H9 (cell line): ENCODE measurements at regions not wholly inside any gene's neighbourhood (a gene's known extent, or its start where the extent isn't known, plus 50 kb on each side); places are given as distances from the start of the nearest gene placed in this dataset.

Experiments used
- DNase-seq: peaks from one replicate; pipeline ENCODE4 v3.0.0-alpha.2; 2017
- H2AFZ ChIP-seq: one replicate; pipeline ENCODE4 v1.6.1; 2013; ENCODE audit warnings: mild to moderate bottlenecking, low read length, control low read depth, moderate library complexity
- H2AK5ac ChIP-seq: 2 replicates; pipeline ENCODE4 v1.6.1; 2013; ENCODE audit warnings: low read length, control low read depth, mixed read lengths; ENCODE audit not compliant: insufficient read length
- H2BK120ac ChIP-seq: one replicate; pipeline ENCODE4 v1.6.1; 2013; ENCODE audit warnings: low read depth, mild to moderate bottlenecking, low read length, control low read depth, inconsistent platforms; ENCODE audit not compliant: poor library complexity, severe bottlenecking
- H2BK12ac ChIP-seq: 2 replicates; pipeline ENCODE4 v1.6.1; 2013; ENCODE audit warnings: low read length, control low read depth, mixed read lengths, low read depth; ENCODE audit not compliant: insufficient read length
- H2BK15ac ChIP-seq: 2 replicates; pipeline ENCODE4 v1.6.1; 2013; ENCODE audit warnings: low read depth, low read length, control low read depth
- H2BK20ac ChIP-seq: one replicate; pipeline ENCODE4 v1.6.1; 2013; ENCODE audit warnings: low read depth, mild to moderate bottlenecking, low read length, control low read depth, inconsistent platforms; ENCODE audit not compliant: poor library complexity, severe bottlenecking
- H2BK5ac ChIP-seq: 2 replicates; pipeline ENCODE4 v1.6.1; 2013; ENCODE audit warnings: low read length, control low read depth, mixed read lengths; ENCODE audit not compliant: insufficient read length
- H3K14ac ChIP-seq: 2 replicates; pipeline ENCODE4 v1.6.1; 2013; ENCODE audit warnings: low read length, control low read depth; ENCODE audit not compliant: insufficient read depth
- H3K18ac ChIP-seq: 2 replicates; pipeline ENCODE4 v1.6.1; 2013; ENCODE audit warnings: low read depth, mild to moderate bottlenecking, mixed read lengths, low read length, control low read depth; ENCODE audit not compliant: insufficient read length
- H3K23ac ChIP-seq: 2 replicates; pipeline ENCODE4 v1.6.1; 2013; ENCODE audit warnings: low read length, control low read depth, mixed read lengths, low read depth; ENCODE audit not compliant: insufficient read length
- H3K23me2 ChIP-seq: 2 replicates; pipeline ENCODE4 v1.6.1; 2013; ENCODE audit warnings: low read depth, mild to moderate bottlenecking, mixed read lengths, low read length, control low read depth; ENCODE audit not compliant: insufficient read length, poor library complexity, severe bottlenecking
- H3K27ac ChIP-seq: 2 replicates; pipeline ENCODE4 v1.5.1; 2013; ENCODE audit warnings: low read length, control low read depth, mixed read lengths, low read depth; ENCODE audit not compliant: insufficient read length
- H3K27me3 ChIP-seq: 2 replicates; pipeline ENCODE4 v1.6.1; 2013; ENCODE audit warnings: low read length, control low read depth, inconsistent platforms; ENCODE audit not compliant: insufficient read depth
- H3K4ac ChIP-seq: 2 replicates; pipeline ENCODE4 v1.6.1; 2013; ENCODE audit warnings: low read depth, mild to moderate bottlenecking, control low read depth, inconsistent platforms, low read length, moderate library complexity
- H3K4me1 ChIP-seq: 2 replicates; pipeline ENCODE4 v1.6.1; 2013; ENCODE audit warnings: low read length, control low read depth, inconsistent platforms; ENCODE audit not compliant: insufficient read depth
- H3K4me2 ChIP-seq: 2 replicates; pipeline ENCODE4 v1.6.1; 2013; ENCODE audit warnings: low read length, control low read depth, mixed read lengths; ENCODE audit not compliant: insufficient read length, insufficient read depth
- H3K56ac ChIP-seq: 2 replicates; pipeline ENCODE4 v1.6.1; 2013; ENCODE audit warnings: low read depth, mild to moderate bottlenecking, mixed read lengths, low read length, control low read depth; ENCODE audit not compliant: insufficient read length
- H3K79me1 ChIP-seq: 2 replicates; pipeline ENCODE4 v1.6.1; 2013; ENCODE audit warnings: low read depth, mild to moderate bottlenecking, moderate library complexity, low read length, control low read depth, inconsistent platforms; ENCODE audit not compliant: insufficient read depth, poor library complexity, severe bottlenecking
- H3K79me2 ChIP-seq: 2 replicates; pipeline ENCODE4 v1.6.1; 2013; ENCODE audit warnings: low read length, control low read depth, inconsistent platforms; ENCODE audit not compliant: insufficient read depth
- H3K9ac ChIP-seq: 2 replicates; pipeline ENCODE4 v1.6.1; 2013; ENCODE audit warnings: low read length, control low read depth, mixed read lengths; ENCODE audit not compliant: insufficient read length; ENCODE audit errors: extremely low read depth
- H3K9me3 ChIP-seq: one replicate; pipeline ENCODE4 v1.6.1; 2013; ENCODE audit warnings: low read depth, low read length, inconsistent platforms; ENCODE audit not compliant: control insufficient read depth
- H3T11ph ChIP-seq: one replicate; pipeline ENCODE4 v1.6.1; 2013; ENCODE audit warnings: mild to moderate bottlenecking, low read length, control low read depth, inconsistent platforms
- H4K20me1 ChIP-seq: one replicate; pipeline ENCODE4 v1.6.1; 2013; ENCODE audit not compliant: control insufficient read depth, insufficient read length, insufficient read depth
- H4K5ac ChIP-seq: 2 replicates; pipeline ENCODE4 v1.6.1; 2013; ENCODE audit warnings: low read depth, mild to moderate bottlenecking, mixed read lengths, low read length, control low read depth; ENCODE audit not compliant: insufficient read length
- H4K8ac ChIP-seq: replicated peaks from 2 replicates; pipeline ENCODE4 v1.6.1; 2013; ENCODE audit warnings: low read length, control low read depth, mixed read lengths, low read depth; ENCODE audit not compliant: insufficient read length
- H4K91ac ChIP-seq: 2 replicates; pipeline ENCODE4 v1.6.1; 2013; ENCODE audit warnings: low read depth, mild to moderate bottlenecking, moderate library complexity, mixed read lengths, low read length, control low read depth; ENCODE audit not compliant: insufficient read length
- H3K27ac Mint-ChIP-seq, 3 experiments: 2 replicates in 2 of 3; 3 replicates in 1 of 3; pipeline ENCODE4 v1.8.0; 2020 to 2021; ENCODE audit warnings: mixed read lengths in 3 of 3, mild to moderate bottlenecking in 1 of 3, moderate library complexity in 1 of 3
- H3K27me3 Mint-ChIP-seq: 2 replicates; pipeline ENCODE4 v1.8.0; 2021; ENCODE audit warnings: low read depth, mild to moderate bottlenecking, moderate library complexity, mixed read lengths
- H3K36me3 Mint-ChIP-seq, 3 experiments: 2 replicates in 2 of 3; 3 replicates in 1 of 3; pipeline ENCODE4 v1.8.0; 2020 to 2021; ENCODE audit warnings: low read depth in 3 of 3, mixed read lengths in 3 of 3; ENCODE audit not compliant: insufficient read depth in 1 of 3
- H3K4me1 Mint-ChIP-seq, 2 experiments: 2 replicates each; pipeline ENCODE4 v1.8.0; 2020; ENCODE audit warnings: mixed read lengths in 2 of 2
- H3K4me3 Mint-ChIP-seq, 2 experiments: 2 replicates in 1 of 2; 3 replicates in 1 of 2; pipeline ENCODE4 v1.8.0; 2020 to 2021; ENCODE audit warnings: mild to moderate bottlenecking in 2 of 2, mixed read lengths in 2 of 2, moderate library complexity in 1 of 2
- H3K9me3 Mint-ChIP-seq, 2 experiments: 2 replicates in 1 of 2; 3 replicates in 1 of 2; pipeline ENCODE4 v1.8.0; 2020; ENCODE audit warnings: mild to moderate bottlenecking in 2 of 2, mixed read lengths in 2 of 2, moderate library complexity in 1 of 2
- WGBS: extraction: QIAGEN DNeasy Blood & Tissue Kit; methylation state at CpG from one replicate; pipeline ENCODE4 v1.1.7; 2013; ENCODE audit warnings: missing lambda C conversion rate, low lambda C conversion rate, mixed read lengths; ENCODE audit not compliant: insufficient read length; ENCODE audit errors: extremely low coverage; 5-methylcytosine and 5-hydroxymethylcytosine counted together
- TF ChIP-seq, protein P1 (sequence below): fragments of 200-600 bp; sonication (generic); conservative IDR thresholded peaks from 3 replicates; pipeline ENCODE4 v1.8.0; 2021; ENCODE audit warnings: antibody characterized with exemption, mild to moderate bottlenecking

DNA sequence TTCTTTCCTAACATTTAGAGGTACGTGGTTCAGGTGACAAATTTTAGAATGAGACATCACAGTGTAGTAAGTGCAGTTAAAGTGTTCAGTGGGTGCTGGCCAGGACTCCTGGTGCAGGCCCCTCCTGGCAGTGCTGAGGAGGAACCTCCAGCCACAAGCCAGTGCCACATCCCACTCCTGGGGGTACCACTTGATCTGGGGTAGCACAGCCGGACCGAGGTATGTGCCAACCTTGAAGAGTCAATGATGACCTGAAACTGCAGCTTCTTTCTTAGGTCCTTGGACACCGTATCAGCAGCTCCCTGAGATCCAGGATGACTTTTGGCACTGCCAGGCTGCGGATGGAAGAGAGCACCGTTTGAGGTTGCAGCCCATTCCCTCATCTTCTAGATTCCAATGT is 310.4 kb upstream of the IRX4 start:
- H3K9me3 ChIP-seq, result peaks cover 5% of the 10 kb centered on the region
- H2AK5ac ChIP-seq, result no peak overlapping the region
- no peak overlapping the region for H4K8ac ChIP-seq
- no peak overlapping the region for H2BK15ac ChIP-seq
- no peak overlapping the region for H2BK20ac ChIP-seq
- no peak overlapping the region for H3T11ph ChIP-seq
- no peak overlapping the region for H3K4me2 ChIP-seq
- peak overlapping the region; percentile 22 for H4K5ac ChIP-seq
- H2BK5ac ChIP-seq, result no peak overlapping the region
- no peaks in the 10 kb centered on the region for H3K27me3 ChIP-seq
- H2AFZ ChIP-seq, result no peak overlapping the region
- no peaks in the 10 kb centered on the region for H3K79me1 ChIP-seq
- H3K14ac ChIP-seq, result no peak overlapping the region
- H3K9ac ChIP-seq, result no peak overlapping the region
- Mint-ChIP-seq H3K27me3 (peaks cover 9% of the 10 kb centered on the region), H3K9me3 (peaks cover 14 to 18% of the 10 kb centered on the region in 2 experiments; a peak in 4 of 5 replicates), H3K27ac (no peak overlapping the region), H3K4me1 (no peaks in the 10 kb centered on the region), H3K4me3 (no peak overlapping the region), H3K36me3 (peaks cover 1 to 9% (median 9%) of the 10 kb centered on the region in 3 experiments; a peak in 6 of 7 replicates)
- no peaks in the 10 kb centered on the region for H3K4me1 ChIP-seq
- no CpG with 5 or more reads among the region's 6 CpGs for WGBS
- DNase-seq, result no peak
- H3K23me2 ChIP-seq, result no peaks in the 10 kb centered on the region
- TF ChIP-seq, protein P1, sequence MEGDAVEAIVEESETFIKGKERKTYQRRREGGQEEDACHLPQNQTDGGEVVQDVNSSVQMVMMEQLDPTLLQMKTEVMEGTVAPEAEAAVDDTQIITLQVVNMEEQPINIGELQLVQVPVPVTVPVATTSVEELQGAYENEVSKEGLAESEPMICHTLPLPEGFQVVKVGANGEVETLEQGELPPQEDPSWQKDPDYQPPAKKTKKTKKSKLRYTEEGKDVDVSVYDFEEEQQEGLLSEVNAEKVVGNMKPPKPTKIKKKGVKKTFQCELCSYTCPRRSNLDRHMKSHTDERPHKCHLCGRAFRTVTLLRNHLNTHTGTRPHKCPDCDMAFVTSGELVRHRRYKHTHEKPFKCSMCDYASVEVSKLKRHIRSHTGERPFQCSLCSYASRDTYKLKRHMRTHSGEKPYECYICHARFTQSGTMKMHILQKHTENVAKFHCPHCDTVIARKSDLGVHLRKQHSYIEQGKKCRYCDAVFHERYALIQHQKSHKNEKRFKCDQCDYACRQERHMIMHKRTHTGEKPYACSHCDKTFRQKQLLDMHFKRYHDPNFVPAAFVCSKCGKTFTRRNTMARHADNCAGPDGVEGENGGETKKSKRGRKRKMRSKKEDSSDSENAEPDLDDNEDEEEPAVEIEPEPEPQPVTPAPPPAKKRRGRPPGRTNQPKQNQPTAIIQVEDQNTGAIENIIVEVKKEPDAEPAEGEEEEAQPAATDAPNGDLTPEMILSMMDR, result no peak
- no peak overlapping the region for H4K91ac ChIP-seq
- H2BK120ac ChIP-seq, result no peak overlapping the region
- no peak overlapping the region for H3K27ac ChIP-seq
- H3K23ac ChIP-seq, result no peak overlapping the region
- no peak overlapping the region for H2BK12ac ChIP-seq
- no peak overlapping the region for H3K56ac ChIP-seq
- H3K18ac ChIP-seq, result no peak overlapping the region
- H4K20me1 ChIP-seq, result no peaks in the 10 kb centered on the region
- H3K4ac ChIP-seq, result no peak overlapping the region
- H3K79me2 ChIP-seq, result no peaks in the 10 kb centered on the region
